Mucosa of rectum (tissue), 2 donors: ENCODE measurements at regions not wholly inside any gene's neighbourhood (a gene's known extent, or its start where the extent isn't known, plus 50 kb on each side); places are given as distances from the start of the nearest gene placed in this dataset.

ENCODE experiments used
- H3K27ac ChIP-seq, 2 donors: one replicate each; pipeline ENCODE4 v1.7.0; 2013; ENCODE audit warnings: inconsistent platforms in 2 of 2, low read depth in 2 of 2, low read length in 2 of 2
- H3K27me3 ChIP-seq, 2 donors: one replicate each; pipeline ENCODE4 v1.7.0; 2013; ENCODE audit warnings: low read length in 2 of 2; ENCODE audit not compliant: control insufficient read depth in 2 of 2, insufficient read depth in 2 of 2
- H3K36me3 ChIP-seq, 2 donors: one replicate each; pipeline ENCODE4 v1.7.0; 2013; ENCODE audit warnings: low read length in 2 of 2; ENCODE audit not compliant: control insufficient read depth in 2 of 2, insufficient read depth in 2 of 2
- H3K4me1 ChIP-seq, 2 donors: one replicate each; pipeline ENCODE4 v1.7.0; 2013; ENCODE audit warnings: low read length in 2 of 2, mild to moderate bottlenecking in 1 of 2; ENCODE audit not compliant: control insufficient read depth in 2 of 2, insufficient read depth in 2 of 2
- H3K4me3 ChIP-seq, 2 donors: one replicate each; pipeline ENCODE4 v1.7.0; 2013; ENCODE audit warnings: low read length in 2 of 2
- H3K9ac ChIP-seq, 2 donors: one replicate each; pipeline ENCODE4 v1.7.0; 2013; ENCODE audit warnings: low read length in 2 of 2, low read depth in 1 of 2, mild to moderate bottlenecking in 1 of 2
- H3K9me3 ChIP-seq, 2 donors: one replicate each; pipeline ENCODE4 v1.7.0; 2013; ENCODE audit warnings: low read length in 2 of 2; ENCODE audit not compliant: control insufficient read depth in 2 of 2
- donor health status: healthy.
- donor health status: Normal muscosa, but diverticular disease.

DNA sequence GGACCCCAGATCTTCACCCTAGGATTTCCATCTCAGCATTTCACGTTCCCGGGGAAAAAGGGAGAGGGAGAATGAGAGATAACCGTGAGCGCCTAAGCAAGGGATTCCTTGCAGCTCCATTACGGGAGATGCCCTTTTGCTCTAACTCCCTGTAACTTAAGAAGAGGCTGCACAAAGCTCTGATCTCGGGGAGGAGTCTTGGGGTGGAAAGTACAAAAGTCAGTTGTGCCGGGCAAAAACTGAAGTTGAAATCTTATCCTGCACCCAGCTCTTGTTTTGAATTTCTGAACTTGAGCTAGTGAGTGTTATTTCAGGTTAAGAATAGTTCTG lies 256.4 kb upstream of the SOX21 start:
- Histone ChIP-seq H3K4me3 (no peak overlapping the region), H3K4me1 (no peaks in the 10 kb centered on the region), H3K36me3 (no peaks in the 10 kb centered on the region), H3K9me3 (no peaks in the 10 kb centered on the region), H3K9ac (no peak overlapping the region), H3K27ac (no peak overlapping the region), H3K27me3 (peaks cover 28 to 35% of the 10 kb centered on the region in 2 donors)

DNA sequence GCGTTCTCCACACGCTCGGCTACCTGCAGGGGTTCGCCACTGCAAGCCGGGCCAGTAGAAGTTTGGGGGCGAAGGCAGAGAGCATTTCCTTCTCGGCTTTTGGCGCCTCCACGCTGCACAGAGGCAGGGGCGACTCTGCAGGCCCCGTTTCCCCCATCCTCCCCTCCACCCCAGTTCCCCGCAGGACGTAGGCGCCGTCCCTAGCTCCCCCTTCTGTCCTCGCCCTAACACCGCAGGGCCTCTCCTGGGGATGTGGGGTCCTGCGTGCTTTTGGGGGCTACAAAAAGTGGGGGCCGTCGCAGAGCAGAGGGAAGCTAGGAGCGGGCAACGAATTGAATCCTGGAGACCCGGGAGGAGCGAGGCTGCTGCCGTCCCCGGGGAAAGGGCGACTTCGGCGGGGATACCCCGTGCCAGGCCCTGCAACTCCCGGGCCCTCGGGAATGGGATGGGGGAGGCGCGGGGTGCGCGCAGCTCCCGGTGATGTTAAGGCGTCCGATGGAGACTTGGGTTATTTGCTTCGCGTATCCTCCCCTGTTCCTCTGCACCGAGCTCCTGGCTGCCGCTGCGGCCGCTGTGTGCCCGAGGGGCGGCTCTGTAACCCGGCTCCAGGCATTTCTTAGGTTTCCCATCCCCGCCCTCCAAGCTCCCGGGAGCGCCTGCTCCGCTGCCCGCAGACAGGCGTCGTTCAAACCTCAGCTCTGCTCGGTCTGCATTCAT lies 255.9 kb upstream of the SOX21 start:
- Histone ChIP-seq H3K4me1 (no peaks in the 10 kb centered on the region), H3K9me3 (no peaks in the 10 kb centered on the region), H3K9ac (no peak overlapping the region), H3K4me3 (no peak overlapping the region), H3K36me3 (no peaks in the 10 kb centered on the region), H3K27me3 (peaks cover 28 to 38% of the 10 kb centered on the region in 2 donors), H3K27ac (no peak overlapping the region)

DNA sequence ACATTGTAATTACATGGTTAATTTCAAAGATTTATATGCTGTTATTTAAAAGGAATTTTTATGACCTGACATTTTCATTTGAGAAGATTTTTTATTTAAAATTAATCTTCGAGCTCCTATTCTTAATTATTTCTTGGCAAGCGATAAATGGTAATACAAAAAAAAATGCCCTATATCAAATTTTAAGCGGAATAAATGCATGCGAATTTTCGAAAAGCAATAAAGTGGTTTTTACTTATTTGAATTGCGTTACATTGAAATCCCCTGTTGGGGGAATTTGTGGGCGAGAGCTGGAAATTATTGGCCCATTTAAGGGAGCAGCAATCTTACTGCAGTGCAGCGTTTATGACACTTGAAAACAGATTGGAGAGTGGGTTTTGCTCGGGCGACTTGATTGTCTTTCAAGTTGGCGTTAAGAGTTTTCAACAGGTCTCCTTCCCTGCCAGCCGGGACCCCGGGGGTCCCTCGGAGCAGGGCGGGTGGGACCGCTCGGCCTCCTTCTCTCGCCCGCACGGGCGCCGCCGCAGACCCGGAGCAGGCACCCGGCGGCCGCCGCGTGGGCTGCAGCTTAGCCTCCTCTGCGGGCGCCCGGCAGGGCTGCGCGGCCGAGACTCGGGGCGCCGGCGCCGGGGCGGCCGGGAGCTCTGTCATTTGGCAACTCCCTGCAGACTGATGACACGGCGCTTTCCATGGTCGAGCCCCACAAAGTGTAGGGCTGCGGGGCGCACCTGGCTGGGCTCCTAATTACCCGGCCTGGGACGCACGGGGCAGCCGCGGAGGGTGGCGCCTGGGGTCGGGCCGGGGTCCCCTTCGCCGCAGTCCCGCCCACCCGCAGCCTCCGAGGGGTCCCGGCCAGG lies 255.1 kb upstream of the SOX21 start:
- H3K4me3 ChIP-seq = no peak overlapping the region
- peaks cover 28 to 38% of the 10 kb centered on the region in 2 donors for H3K27me3 ChIP-seq
- no peak overlapping the region for H3K9ac ChIP-seq
- no peak overlapping the region for H3K27ac ChIP-seq
- H3K4me1 ChIP-seq = no peaks in the 10 kb centered on the region
- H3K36me3 ChIP-seq = no peaks in the 10 kb centered on the region
- H3K9me3 ChIP-seq = no peaks in the 10 kb centered on the region

DNA sequence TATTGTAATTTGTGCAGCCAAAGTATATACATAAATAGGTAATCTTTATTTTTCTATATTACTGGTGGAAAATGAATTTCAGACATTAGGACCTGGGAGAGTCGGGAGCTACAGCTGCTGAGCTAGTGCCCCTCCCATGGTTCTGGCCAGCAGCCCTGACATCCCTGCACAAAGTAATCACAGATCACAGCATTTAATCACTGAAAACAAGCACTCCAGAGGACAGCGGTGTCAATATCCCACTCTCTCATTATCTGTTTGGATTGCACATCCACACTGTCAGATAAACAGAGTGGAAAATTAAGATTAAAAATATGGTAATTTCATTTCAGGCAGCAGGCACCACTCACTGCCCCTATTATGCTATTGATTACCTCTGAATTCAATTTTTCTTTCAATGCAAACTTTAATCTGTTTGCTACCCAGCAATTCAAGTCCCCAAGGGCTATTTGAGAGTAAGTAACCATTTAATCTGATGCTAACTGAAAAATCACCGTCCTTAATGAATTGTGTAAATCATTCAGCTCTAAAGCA lies 254.1 kb upstream of the SOX21 start:
- Histone ChIP-seq H3K36me3 (no peaks in the 10 kb centered on the region), H3K9me3 (no peaks in the 10 kb centered on the region), H3K9ac (no peak overlapping the region), H3K27me3 (peaks cover 25 to 38% of the 10 kb centered on the region in 2 donors), H3K4me3 (no peak overlapping the region), H3K27ac (no peak overlapping the region), H3K4me1 (no peaks in the 10 kb centered on the region)

DNA sequence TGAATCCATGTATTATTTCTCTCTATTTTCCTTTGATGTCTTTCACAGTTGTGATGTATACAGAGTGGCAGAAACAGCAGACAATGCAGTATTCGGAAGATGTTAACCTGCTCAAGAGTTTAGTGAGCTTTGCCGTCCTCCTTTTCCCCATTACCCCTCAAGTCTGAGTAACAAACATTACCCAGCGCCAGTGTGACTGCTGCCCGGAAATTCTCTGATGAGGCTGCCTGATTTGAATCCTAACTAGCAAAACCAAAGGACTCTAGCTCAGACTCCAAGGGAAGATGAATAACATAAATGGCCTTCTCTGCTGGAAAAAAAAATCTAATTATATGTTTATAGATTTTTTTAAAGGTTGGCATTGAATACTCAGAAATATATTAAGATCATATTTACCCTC lies 247.3 kb upstream of the SOX21 start:
- Histone ChIP-seq H3K27ac (no peak overlapping the region), H3K9ac (no peak overlapping the region), H3K27me3 (peaks cover 0 to 6% of the 10 kb centered on the region in 2 donors), H3K4me1 (no peaks in the 10 kb centered on the region), H3K36me3 (no peaks in the 10 kb centered on the region), H3K9me3 (no peaks in the 10 kb centered on the region), H3K4me3 (no peak overlapping the region)

DNA sequence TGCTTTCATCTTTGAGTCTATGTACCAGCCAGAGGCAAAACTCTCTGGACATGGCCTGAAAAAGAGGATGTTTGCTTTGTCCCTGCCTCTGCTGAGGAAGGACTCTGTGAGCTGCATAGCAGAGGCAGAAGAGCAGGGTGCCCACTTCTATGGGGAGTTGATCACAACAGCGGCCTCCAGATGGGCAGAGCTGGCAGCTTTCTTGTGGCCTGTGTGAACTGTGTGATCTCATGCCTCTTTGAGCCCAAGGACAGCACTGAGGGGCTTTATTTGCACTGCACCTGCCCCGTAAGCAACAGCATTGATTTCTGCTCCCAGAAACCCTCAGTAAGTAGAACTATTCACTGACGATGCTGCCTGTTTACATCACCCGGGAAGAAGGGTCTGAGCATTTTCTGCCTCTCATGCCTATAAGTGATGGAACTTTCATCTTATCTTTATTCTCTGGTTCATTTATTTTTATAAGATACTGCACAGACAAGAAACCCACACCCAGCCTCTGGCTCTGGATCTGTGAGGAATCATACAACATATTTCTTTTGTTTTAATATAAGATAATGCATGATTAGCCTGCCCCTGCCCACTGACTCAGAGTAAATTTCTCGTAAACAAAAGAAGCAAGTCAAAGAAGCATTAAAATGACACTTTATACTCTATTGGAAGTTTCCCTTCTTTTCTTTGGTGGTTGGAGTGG lies 244.2 kb upstream of the SOX21 start:
- Histone ChIP-seq H3K9ac (no peak overlapping the region), H3K4me3 (no peak overlapping the region), H3K27me3 (no peaks in the 10 kb centered on the region), H3K36me3 (no peaks in the 10 kb centered on the region), H3K27ac (no peak overlapping the region), H3K9me3 (no peaks in the 10 kb centered on the region), H3K4me1 (no peaks in the 10 kb centered on the region)

DNA sequence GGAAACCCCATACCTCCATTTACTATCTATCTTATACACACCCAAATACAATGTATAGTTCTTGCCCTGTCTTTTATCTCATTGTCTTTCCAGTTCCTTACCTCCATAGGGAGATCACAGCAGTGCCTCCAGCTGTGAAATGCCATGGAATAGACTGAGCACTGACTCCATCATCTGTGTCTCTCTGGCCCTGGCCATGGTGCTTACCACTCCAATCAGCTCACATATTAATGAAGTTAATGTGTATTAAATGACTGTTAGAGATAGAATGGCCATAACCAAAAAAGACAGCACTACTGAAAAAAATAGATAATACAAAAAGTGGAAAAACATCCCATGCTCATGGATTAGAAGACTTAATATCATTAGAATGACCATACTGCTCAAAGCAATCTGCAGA lies 240.4 kb upstream of the SOX21 start:
- no peak overlapping the region for H3K4me3 ChIP-seq
- no peaks in the 10 kb centered on the region for H3K27me3 ChIP-seq
- no peaks in the 10 kb centered on the region for H3K4me1 ChIP-seq
- no peaks in the 10 kb centered on the region for H3K9me3 ChIP-seq
- H3K27ac ChIP-seq = no peak overlapping the region
- H3K9ac ChIP-seq = no peak overlapping the region
- no peaks in the 10 kb centered on the region for H3K36me3 ChIP-seq

DNA sequence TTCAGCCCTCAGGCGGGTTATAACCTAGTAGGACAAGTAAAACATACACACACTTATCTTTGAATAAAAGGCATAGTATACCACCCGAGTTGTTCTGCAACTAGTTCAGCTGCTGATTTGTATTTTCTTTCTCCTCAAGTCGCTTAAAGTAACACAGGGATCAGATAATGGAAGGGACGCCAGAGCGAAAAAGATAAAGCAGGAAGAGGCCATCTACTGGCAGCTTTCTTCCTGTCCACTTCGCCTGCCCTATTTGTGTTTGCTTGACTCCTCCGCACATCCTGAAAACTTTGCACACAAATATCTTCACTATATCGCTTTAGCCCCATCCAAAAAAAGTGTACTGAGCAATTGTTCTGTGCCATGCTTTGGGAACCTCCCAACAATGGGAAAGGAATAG lies 238.0 kb upstream of the SOX21 start:
- H3K9ac ChIP-seq = no peak overlapping the region
- no peaks in the 10 kb centered on the region for H3K27me3 ChIP-seq
- no peaks in the 10 kb centered on the region for H3K9me3 ChIP-seq
- H3K4me3 ChIP-seq = no peak overlapping the region
- H3K27ac ChIP-seq = no peak overlapping the region
- H3K36me3 ChIP-seq = no peaks in the 10 kb centered on the region
- no peaks in the 10 kb centered on the region for H3K4me1 ChIP-seq

DNA sequence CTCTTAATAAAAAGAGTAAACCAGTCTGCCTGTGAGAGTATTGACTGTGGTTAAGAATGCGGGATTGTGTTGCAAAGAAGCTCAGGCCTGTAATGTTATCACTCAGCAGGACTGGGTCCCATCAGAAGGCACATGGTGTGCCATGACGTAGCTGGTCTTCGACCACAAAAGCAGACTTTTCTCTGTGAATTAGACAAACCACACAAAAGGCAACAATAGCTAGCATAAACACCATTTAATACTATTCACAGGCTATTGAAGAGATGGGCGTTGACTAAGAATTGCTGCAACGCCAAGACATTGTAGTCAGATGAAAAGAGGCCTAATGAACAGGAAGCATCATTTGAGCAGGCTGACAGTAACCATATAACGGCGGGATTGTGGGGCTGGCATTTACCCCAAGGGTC lies 235.6 kb upstream of the SOX21 start:
- Histone ChIP-seq H3K9ac (no peak overlapping the region), H3K4me1 (no peaks in the 10 kb centered on the region), H3K27ac (no peak overlapping the region), H3K27me3 (no peaks in the 10 kb centered on the region), H3K4me3 (no peak overlapping the region), H3K9me3 (no peaks in the 10 kb centered on the region), H3K36me3 (no peaks in the 10 kb centered on the region)

DNA sequence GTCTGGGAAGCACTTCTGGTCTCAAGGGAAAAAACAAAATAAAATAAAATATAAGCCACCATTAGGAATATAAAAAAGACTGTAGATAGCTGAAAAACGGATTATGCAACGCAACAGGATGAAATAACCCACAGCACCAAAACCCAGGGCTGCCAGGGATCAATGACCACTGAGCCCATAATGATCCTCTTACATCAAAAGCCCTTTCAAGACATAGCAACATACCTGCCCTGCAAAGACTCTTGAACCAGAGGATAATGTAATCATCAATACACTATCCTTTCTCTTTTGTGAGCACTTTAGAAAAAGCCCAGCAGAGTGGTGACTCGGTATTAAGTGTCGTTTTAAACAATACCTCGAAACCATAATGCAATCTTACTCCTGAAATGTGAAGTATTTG lies 235.0 kb upstream of the SOX21 start:
- Histone ChIP-seq H3K27me3 (no peaks in the 10 kb centered on the region), H3K27ac (no peak overlapping the region), H3K36me3 (no peaks in the 10 kb centered on the region), H3K9ac (no peak overlapping the region), H3K4me1 (no peaks in the 10 kb centered on the region), H3K9me3 (no peaks in the 10 kb centered on the region), H3K4me3 (no peak overlapping the region)
